SJCRH30 (cell line): ENCODE measurements at regions not wholly inside any gene's neighbourhood (a gene's known extent, or its start where the extent isn't known, plus 50 kb on each side); places are given as distances from the start of the nearest gene placed in this dataset.
"Not testable (repeated sequence)": the region's sequence is repeated elsewhere in the genome, so short reads cannot be mapped to it uniquely, and the experiment has no call there.

Experiments used
- DNase-seq, 2 experiments: peaks; one replicate each; pipeline ENCODE4 v3.0.0-alpha.2; 2015 to 2020
- H3K27ac ChIP-seq: fragments of 250-450 bp; sonication (Bioruptor Pico); 2 replicates; pipeline ENCODE4 v1.5.1; 2020; ENCODE audit warnings: mild to moderate bottlenecking, moderate library complexity
- H3K27me3 ChIP-seq: fragments of 250-450 bp; sonication (Bioruptor Pico); 2 replicates; pipeline ENCODE4 v1.5.1; 2020; ENCODE audit warnings: mild to moderate bottlenecking, moderate library complexity
- H3K36me3 ChIP-seq: fragments of 250-450 bp; sonication (Bioruptor Pico); 2 replicates; pipeline ENCODE4 v1.5.1; 2020; ENCODE audit warnings: mild to moderate bottlenecking, moderate library complexity
- H3K4me1 ChIP-seq: fragments of 250-450 bp; sonication (Bioruptor Pico); 2 replicates; pipeline ENCODE4 v1.5.1; 2020; ENCODE audit warnings: mild to moderate bottlenecking, moderate library complexity
- H3K4me3 ChIP-seq: fragments of 250-450 bp; sonication (Bioruptor Pico); 2 replicates; pipeline ENCODE4 v1.5.1; 2020; ENCODE audit warnings: mild to moderate bottlenecking, moderate library complexity
- H3K9me3 ChIP-seq: fragments of 250-450 bp; sonication (Bioruptor Pico); replicated peaks from 2 replicates; pipeline ENCODE4 v1.5.1; 2020; ENCODE audit warnings: mild to moderate bottlenecking, moderate library complexity

- Histone ChIP-seq H3K27me3 (no peaks in the 10 kb centered on the region), H3K9me3 (no peaks in the 10 kb centered on the region), H3K27ac (no peak overlapping the region), H3K36me3 (no peaks in the 10 kb centered on the region), H3K4me1 (no peaks in the 10 kb centered on the region), H3K4me3 (no peak overlapping the region)
- no peak for DNase-seq
Measured at GRCh38 chr12:93994721-93995120, 153.7 kb upstream of the PLXNC1 start.

GRCh38 chr12:93996321-93996720 lies 152.1 kb upstream of the PLXNC1 start:
- no peaks in the 10 kb centered on the region for H3K36me3 ChIP-seq
- H3K27ac ChIP-seq: no peak overlapping the region
- no peaks in the 10 kb centered on the region for H3K27me3 ChIP-seq
- DNase-seq: no peak
- no peaks in the 10 kb centered on the region for H3K4me1 ChIP-seq
- no peaks in the 10 kb centered on the region for H3K9me3 ChIP-seq
- H3K4me3 ChIP-seq: no peak overlapping the region

GRCh38 chr12:94001691-94002090 lies 146.7 kb upstream of the PLXNC1 start:
- Histone ChIP-seq H3K27me3 (no peaks in the 10 kb centered on the region), H3K9me3 (no peaks in the 10 kb centered on the region), H3K36me3 (no peaks in the 10 kb centered on the region), H3K27ac (no peak overlapping the region), H3K4me3 (no peak overlapping the region), H3K4me1 (no peaks in the 10 kb centered on the region)
- DNase-seq: no peak

- not testable (repeated sequence) for H3K27ac ChIP-seq, H3K4me1 ChIP-seq, H3K36me3 ChIP-seq, H3K4me3 ChIP-seq, H3K9me3 ChIP-seq, DNase-seq, H3K27me3 ChIP-seq
Measured at GRCh38 chr12:94002925-94003324, 145.5 kb upstream of the PLXNC1 start.

GRCh38 chr12:94007833-94008232 lies 140.5 kb upstream of the PLXNC1 start:
- not testable (repeated sequence) for H3K27ac ChIP-seq, DNase-seq, H3K4me1 ChIP-seq

GRCh38 chr12:94010307-94010706 lies 138.1 kb upstream of the PLXNC1 start:
- Histone ChIP-seq H3K9me3 (no peaks in the 10 kb centered on the region), H3K4me3 (no peak overlapping the region), H3K36me3 (no peaks in the 10 kb centered on the region), H3K27ac (no peak overlapping the region), H3K4me1 (no peaks in the 10 kb centered on the region), H3K27me3 (no peaks in the 10 kb centered on the region)
- DNase-seq: no peak

More at GRCh38 chr12:94007833-94008232, 140.5 kb upstream of the PLXNC1 start:
- H3K4me3 ChIP-seq, H3K36me3 ChIP-seq, H3K27me3 ChIP-seq, H3K9me3 ChIP-seq: not testable (repeated sequence)

GRCh38 chr12:94012071-94012470 lies 136.3 kb upstream of the PLXNC1 start:
- no peak overlapping the region for H3K4me3 ChIP-seq
- no peaks in the 10 kb centered on the region for H3K9me3 ChIP-seq
- H3K27me3 ChIP-seq: no peaks in the 10 kb centered on the region
- no peaks in the 10 kb centered on the region for H3K4me1 ChIP-seq
- H3K27ac ChIP-seq: no peak overlapping the region
- no peak for DNase-seq
- no peaks in the 10 kb centered on the region for H3K36me3 ChIP-seq

- H3K4me3 ChIP-seq: no peak overlapping the region
- H3K9me3 ChIP-seq: no peaks in the 10 kb centered on the region
- H3K27me3 ChIP-seq: no peaks in the 10 kb centered on the region
- no peak overlapping the region for H3K27ac ChIP-seq
- no peak for DNase-seq
- H3K4me1 ChIP-seq: no peaks in the 10 kb centered on the region
- H3K36me3 ChIP-seq: no peaks in the 10 kb centered on the region
Measured at GRCh38 chr12:94012590-94012989, 135.8 kb upstream of the PLXNC1 start.

GRCh38 chr12:94017247-94017646 lies 131.1 kb upstream of the PLXNC1 start:
- H3K36me3 ChIP-seq, H3K27ac ChIP-seq, H3K9me3 ChIP-seq, DNase-seq, H3K4me1 ChIP-seq, H3K27me3 ChIP-seq, H3K4me3 ChIP-seq: not testable (repeated sequence)

- DNase-seq: no peak
- no peaks in the 10 kb centered on the region for H3K9me3 ChIP-seq
- H3K4me3 ChIP-seq: no peak overlapping the region
- no peak overlapping the region for H3K27ac ChIP-seq
- H3K27me3 ChIP-seq: no peaks in the 10 kb centered on the region
- H3K4me1 ChIP-seq: no peaks in the 10 kb centered on the region
- H3K36me3 ChIP-seq: no peaks in the 10 kb centered on the region
Measured at GRCh38 chr12:94020335-94020734, 128.0 kb upstream of the PLXNC1 start.

- no peak for DNase-seq
- Histone ChIP-seq H3K27me3 (no peaks in the 10 kb centered on the region), H3K4me3 (no peak overlapping the region), H3K36me3 (no peaks in the 10 kb centered on the region), H3K4me1 (no peaks in the 10 kb centered on the region), H3K9me3 (no peaks in the 10 kb centered on the region), H3K27ac (no peak overlapping the region)
Measured at GRCh38 chr12:94023879-94024278, 124.5 kb upstream of the PLXNC1 start.

GRCh38 chr12:94025068-94025467 lies 123.3 kb upstream of the PLXNC1 start:
- Histone ChIP-seq H3K27ac (no peak overlapping the region), H3K36me3 (no peaks in the 10 kb centered on the region), H3K4me3 (no peak overlapping the region), H3K9me3 (no peaks in the 10 kb centered on the region), H3K27me3 (no peaks in the 10 kb centered on the region), H3K4me1 (no peaks in the 10 kb centered on the region)
- DNase-seq: no peak

- H3K27ac ChIP-seq: no peak overlapping the region
- no peaks in the 10 kb centered on the region for H3K9me3 ChIP-seq
Measured at GRCh38 chr12:94025756-94026155, 122.6 kb upstream of the PLXNC1 start.

GRCh38 chr12:94026596-94026995 lies 121.8 kb upstream of the PLXNC1 start:
- Histone ChIP-seq H3K27ac (no peak overlapping the region), H3K27me3 (no peaks in the 10 kb centered on the region), H3K9me3 (no peaks in the 10 kb centered on the region)

More at GRCh38 chr12:94025756-94026155, 122.6 kb upstream of the PLXNC1 start:
- H3K4me3 ChIP-seq: no peak overlapping the region
- DNase-seq: no peak
- no peaks in the 10 kb centered on the region for H3K36me3 ChIP-seq
- no peaks in the 10 kb centered on the region for H3K4me1 ChIP-seq
- no peaks in the 10 kb centered on the region for H3K27me3 ChIP-seq

GRCh38 chr12:94027561-94027960 lies 120.8 kb upstream of the PLXNC1 start:
- no peaks in the 10 kb centered on the region for H3K4me1 ChIP-seq
- no peaks in the 10 kb centered on the region for H3K36me3 ChIP-seq
- no peaks in the 10 kb centered on the region for H3K27me3 ChIP-seq
- no peak overlapping the region for H3K27ac ChIP-seq
- DNase-seq: no peak
- no peaks in the 10 kb centered on the region for H3K9me3 ChIP-seq
- no peak overlapping the region for H3K4me3 ChIP-seq

More at GRCh38 chr12:94026596-94026995, 121.8 kb upstream of the PLXNC1 start:
- Histone ChIP-seq H3K4me1 (no peaks in the 10 kb centered on the region), H3K36me3 (no peaks in the 10 kb centered on the region), H3K4me3 (no peak overlapping the region)
- DNase-seq: no peak

GRCh38 chr12:94031763-94032162 lies 116.6 kb upstream of the PLXNC1 start:
- Histone ChIP-seq H3K9me3 (no peaks in the 10 kb centered on the region), H3K36me3 (no peaks in the 10 kb centered on the region), H3K27ac (no peak overlapping the region), H3K4me3 (no peak overlapping the region), H3K27me3 (no peaks in the 10 kb centered on the region), H3K4me1 (no peaks in the 10 kb centered on the region)
- no peak for DNase-seq

GRCh38 chr12:94032368-94032767 lies 116.0 kb upstream of the PLXNC1 start:
- H3K4me3 ChIP-seq: no peak overlapping the region
- no peaks in the 10 kb centered on the region for H3K9me3 ChIP-seq
- H3K27me3 ChIP-seq: no peaks in the 10 kb centered on the region
- no peaks in the 10 kb centered on the region for H3K36me3 ChIP-seq
- H3K4me1 ChIP-seq: no peaks in the 10 kb centered on the region
- no peak overlapping the region for H3K27ac ChIP-seq
- DNase-seq: no peak
